Stimulated activated CD8-positive, alpha-beta memory T cell treated with anti-CD3 and anti-CD28 coated beads, Interleukin-4, amount 100 ng/mL, for 4 hours (primary cell): ENCODE measurements at regions not wholly inside any gene's neighbourhood (a gene's known extent, or its start where the extent isn't known, plus 50 kb on each side); places are given as distances from the start of the nearest gene placed in this dataset.
"Not testable (repeated sequence)": the region's sequence is repeated elsewhere in the genome, so short reads cannot be mapped to it uniquely, and the experiment has no call there.

Source experiments
- DNase-seq, 2 donors: peaks; one replicate each; pipeline ENCODE4 v3.0.0-alpha.2; 2020; ENCODE audit warnings: low read depth in 2 of 2, low spot score in 1 of 2

- no peak for DNase-seq
Measured at GRCh38 chr22:26768952-26769351, 111.6 kb downstream of the MIAT start.

GRCh38 chr22:26769663-26770062 is 112.3 kb downstream of the MIAT start:
- DNase-seq: no peak

GRCh38 chr22:26770624-26771023 is 113.2 kb downstream of the MIAT start:
- no peak for DNase-seq

GRCh38 chr22:26773054-26773453 is 115.7 kb downstream of the MIAT start:
- DNase-seq: not testable (repeated sequence)

- no peak for DNase-seq
Measured at GRCh38 chr22:26775394-26775793, 118.0 kb downstream of the MIAT start.

- no peak for DNase-seq
Measured at GRCh38 chr22:26777156-26777801, 119.9 kb downstream of the MIAT start.

GRCh38 chr22:26778372-26778771 is 121.0 kb downstream of the MIAT start:
- no peak for DNase-seq

- no peak for DNase-seq
Measured at GRCh38 chr22:26779108-26779507, 121.7 kb downstream of the MIAT start.

- no peak for DNase-seq
Measured at GRCh38 chr22:26779929-26780328, 122.5 kb downstream of the MIAT start.

GRCh38 chr22:26780521-26780920 is 123.1 kb downstream of the MIAT start:
- no peak for DNase-seq

GRCh38 chr22:26781062-26781461 is 123.7 kb downstream of the MIAT start:
- no peak for DNase-seq

- DNase-seq: no peak
Measured at GRCh38 chr22:26781596-26781995, 124.2 kb downstream of the MIAT start.

GRCh38 chr22:26783885-26784284 is 126.5 kb downstream of the MIAT start:
- DNase-seq: no peak

- DNase-seq: no peak
Measured at GRCh38 chr22:26784772-26785171, 127.4 kb downstream of the MIAT start.

- no peak for DNase-seq
Measured at GRCh38 chr22:26785932-26786331, 128.5 kb downstream of the MIAT start.

- no peak for DNase-seq
Measured at GRCh38 chr22:26786398-26786797, 129.0 kb downstream of the MIAT start.

- DNase-seq: no peak
Measured at GRCh38 chr22:26789951-26790350, 132.6 kb downstream of the MIAT start.

GRCh38 chr22:26792522-26792921 is 135.1 kb downstream of the MIAT start:
- DNase-seq: no peak

- no peak for DNase-seq
Measured at GRCh38 chr22:26796785-26797184, 139.4 kb downstream of the MIAT start.

GRCh38 chr22:26797910-26798309 is 140.5 kb downstream of the MIAT start:
- no peak for DNase-seq

- no peak for DNase-seq
Measured at GRCh38 chr22:26798462-26799065, 141.2 kb downstream of the MIAT start.

- DNase-seq: no peak
Measured at GRCh38 chr22:26800858-26801257, 143.5 kb downstream of the MIAT start.

GRCh38 chr22:26801449-26801848 is 144.1 kb downstream of the MIAT start:
- DNase-seq: no peak
